GM13977 (cell line): ENCODE measurements at regions not wholly inside any gene's neighbourhood (a gene's known extent, or its start where the extent isn't known, plus 50 kb on each side); places are given as distances from the start of the nearest gene placed in this dataset.
"Not testable (repeated sequence)": the region's sequence is repeated elsewhere in the genome, so short reads cannot be mapped to it uniquely, and the experiment has no call there.

Source experiments
- DNase-seq: peaks from one replicate; pipeline ENCODE4 v3.0.0; 2012; ENCODE audit warnings: low spot score
- in situ Hi-C: fragments of 300-500 bp; cut with MboI; formaldehyde crosslinking; loops from one replicate; pipeline ENCODE4 v1.12.0; 2022; ENCODE audit warnings: low sequenced_read_pairs, low pct_unique_long_range_greater_than_20kb, mixed read lengths, inconsistent platforms; ENCODE audit not compliant: unreplicated experiment
- TF ChIP-seq, protein P1 (sequence below): IDR thresholded peaks from 2 replicates; pipeline ENCODE4 v1.5.1; 2012; ENCODE audit warnings: mild to moderate bottlenecking, control low read depth; ENCODE audit not compliant: insufficient read depth; ENCODE audit errors: extremely low read depth, missing control alignments

DNA sequence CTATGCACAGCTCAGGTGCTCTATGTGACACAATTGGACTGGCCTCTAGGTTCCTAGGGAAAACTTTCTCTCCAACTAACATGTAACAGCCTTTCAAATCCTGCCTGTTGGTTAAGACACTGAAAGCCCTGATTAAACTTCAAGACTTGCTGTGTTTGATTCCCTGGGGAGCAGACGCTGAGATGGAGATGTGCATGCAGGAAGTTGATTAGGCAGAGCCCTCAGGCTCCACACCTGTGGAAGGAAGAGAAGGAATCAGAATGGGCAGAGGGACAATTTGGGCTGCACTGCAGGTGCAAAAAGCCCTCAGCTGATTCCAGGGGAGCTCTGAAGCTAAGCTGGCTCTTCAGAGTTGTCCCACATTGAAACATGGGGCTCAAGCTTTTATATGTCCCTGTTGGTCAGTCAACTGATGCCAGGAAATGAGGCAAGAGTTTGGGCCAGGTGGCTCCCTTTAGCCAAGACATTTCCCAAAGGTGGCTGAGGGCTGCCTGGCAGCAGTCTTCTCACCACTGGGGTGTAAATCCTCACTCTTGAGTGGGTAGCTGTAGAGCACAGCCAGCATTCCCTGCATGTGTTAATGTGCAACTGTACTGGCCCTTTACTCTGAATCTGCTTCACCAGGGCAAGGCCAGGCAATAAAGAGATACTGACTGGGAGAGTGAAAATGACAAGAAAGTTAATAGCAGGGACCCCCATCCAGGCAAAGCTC lies 199.5 kb upstream of the DDX18 start:
- TF ChIP-seq, protein P1, sequence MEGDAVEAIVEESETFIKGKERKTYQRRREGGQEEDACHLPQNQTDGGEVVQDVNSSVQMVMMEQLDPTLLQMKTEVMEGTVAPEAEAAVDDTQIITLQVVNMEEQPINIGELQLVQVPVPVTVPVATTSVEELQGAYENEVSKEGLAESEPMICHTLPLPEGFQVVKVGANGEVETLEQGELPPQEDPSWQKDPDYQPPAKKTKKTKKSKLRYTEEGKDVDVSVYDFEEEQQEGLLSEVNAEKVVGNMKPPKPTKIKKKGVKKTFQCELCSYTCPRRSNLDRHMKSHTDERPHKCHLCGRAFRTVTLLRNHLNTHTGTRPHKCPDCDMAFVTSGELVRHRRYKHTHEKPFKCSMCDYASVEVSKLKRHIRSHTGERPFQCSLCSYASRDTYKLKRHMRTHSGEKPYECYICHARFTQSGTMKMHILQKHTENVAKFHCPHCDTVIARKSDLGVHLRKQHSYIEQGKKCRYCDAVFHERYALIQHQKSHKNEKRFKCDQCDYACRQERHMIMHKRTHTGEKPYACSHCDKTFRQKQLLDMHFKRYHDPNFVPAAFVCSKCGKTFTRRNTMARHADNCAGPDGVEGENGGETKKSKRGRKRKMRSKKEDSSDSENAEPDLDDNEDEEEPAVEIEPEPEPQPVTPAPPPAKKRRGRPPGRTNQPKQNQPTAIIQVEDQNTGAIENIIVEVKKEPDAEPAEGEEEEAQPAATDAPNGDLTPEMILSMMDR, result no peak
- DNase-seq, result no peak
- in situ Hi-C loops, result no loop called here

DNA sequence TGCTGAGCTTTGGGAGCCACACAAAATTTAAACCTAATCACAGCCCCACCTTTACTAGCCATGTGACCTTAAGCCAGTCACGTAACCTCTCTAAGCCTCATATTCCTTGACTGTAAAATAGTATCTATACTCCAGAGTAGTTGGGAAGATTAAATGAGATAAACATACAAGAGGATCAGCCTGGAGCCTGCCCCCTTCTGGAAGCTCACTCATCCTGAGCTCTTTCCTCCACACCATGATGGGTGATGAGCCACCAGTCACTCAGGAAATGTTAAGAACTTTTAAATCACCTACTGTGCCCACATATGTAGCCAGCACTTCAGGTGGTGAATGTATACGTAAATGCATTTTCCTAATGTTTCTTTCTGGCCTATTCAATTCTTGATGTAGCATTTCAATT lies 195.9 kb upstream of the DDX18 start:
- DNase-seq, result no peak
- in situ Hi-C loops, result no loop called here
- TF ChIP-seq, protein P1, result no peak

DNA sequence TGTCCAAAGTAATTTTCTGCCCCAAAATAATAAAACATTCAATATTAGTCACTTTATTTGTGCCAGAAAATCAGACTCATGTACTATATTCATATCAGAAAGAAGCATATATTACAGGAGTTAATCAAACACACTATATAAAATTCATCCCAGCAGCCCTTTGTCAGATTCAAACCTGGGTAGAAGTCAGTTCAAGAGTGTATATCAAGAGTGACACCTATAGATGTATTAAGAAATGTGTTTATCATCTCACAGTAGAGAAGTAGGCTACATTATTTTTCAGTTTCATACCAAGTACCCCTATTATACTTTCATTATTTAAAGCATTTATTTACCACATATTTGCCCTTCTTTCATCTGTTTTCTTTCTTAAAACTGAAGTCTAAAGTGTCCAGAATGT lies 193.2 kb upstream of the DDX18 start:
- no peak for DNase-seq
- TF ChIP-seq, protein P1, result no peak

DNA sequence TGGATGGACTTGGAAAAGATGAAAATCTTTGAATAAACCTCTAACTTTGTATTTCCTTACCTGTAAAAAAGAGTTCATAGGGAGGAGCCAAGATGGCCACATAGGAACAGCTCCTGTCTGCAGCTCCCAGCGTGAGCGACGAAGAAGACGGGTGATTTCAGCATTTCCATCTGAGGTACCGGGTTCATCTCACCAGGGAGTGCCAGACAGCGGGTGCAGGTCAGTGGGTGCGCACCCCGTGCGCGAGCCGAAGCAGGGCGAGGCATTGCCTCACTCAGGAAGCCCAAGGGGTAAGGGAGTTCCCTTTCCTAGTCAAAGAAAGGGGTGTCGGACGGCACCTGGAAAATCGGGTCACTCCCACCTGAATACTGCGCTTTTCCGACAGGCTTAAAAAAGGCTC lies 191.3 kb upstream of the DDX18 start:
- in situ Hi-C loops, DNase-seq: not testable (repeated sequence)

More for the DNA sequence above, 193.2 kb upstream of the DDX18 start:
- in situ Hi-C loops, result no loop called here

DNA sequence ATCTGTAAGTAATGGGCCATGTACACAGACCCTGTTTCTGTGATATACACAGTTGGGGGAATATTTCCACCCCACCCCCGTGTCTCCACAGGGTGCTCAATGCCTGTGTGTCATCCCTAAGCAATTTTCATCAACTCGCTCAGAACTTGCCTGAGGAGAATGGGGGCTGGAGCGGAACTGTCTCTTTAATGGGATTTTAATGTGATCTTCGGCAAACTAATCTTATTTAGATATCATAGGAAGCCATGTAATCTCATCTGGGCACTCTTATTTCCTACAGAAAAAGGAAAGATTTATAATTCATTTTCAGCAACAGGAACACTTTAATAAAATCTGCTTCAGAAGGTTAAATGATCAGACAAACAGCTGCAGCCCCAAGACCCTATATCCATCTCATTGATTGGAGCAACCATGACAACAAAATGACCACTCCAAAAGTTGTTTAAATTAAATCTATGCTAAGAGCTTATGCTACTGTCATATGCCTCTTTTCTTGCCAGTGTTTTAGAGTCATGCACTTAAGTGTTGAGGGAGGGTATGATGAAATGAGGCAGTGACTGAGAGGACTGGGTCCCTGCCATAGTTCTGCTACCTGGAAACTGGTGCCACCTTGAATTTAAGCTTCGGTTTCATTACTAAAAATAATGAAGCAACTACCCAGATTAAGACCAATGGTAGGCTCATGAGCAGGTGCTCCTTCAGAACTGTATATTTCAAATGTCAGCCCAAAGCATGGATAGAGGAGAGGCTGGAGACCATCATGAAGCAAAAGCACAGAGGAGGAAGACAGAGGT lies 183.1 kb upstream of the DDX18 start:
- TF ChIP-seq, protein P1, result no peak
- DNase-seq, result no peak
- in situ Hi-C loops, result no loop called here

DNA sequence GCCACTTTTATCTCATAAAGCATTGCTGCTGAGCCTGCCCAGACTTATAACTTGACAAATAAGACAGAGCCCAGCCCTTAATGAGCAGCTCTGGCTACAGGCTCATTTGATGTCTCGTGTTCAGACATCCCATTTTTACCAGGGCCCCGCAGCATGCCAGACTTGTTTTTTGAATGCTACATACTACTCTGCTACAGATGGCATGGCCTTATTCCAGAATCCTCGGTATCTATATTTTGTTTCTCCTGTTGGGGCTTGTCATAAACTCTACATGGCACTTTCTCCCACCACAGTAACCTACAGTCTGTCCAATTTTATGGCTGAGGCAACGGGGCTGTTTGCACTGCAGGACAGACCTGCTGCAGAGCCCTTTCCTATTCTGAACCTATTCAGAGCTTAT lies 179.0 kb upstream of the DDX18 start:
- TF ChIP-seq, protein P1, result no peak
- in situ Hi-C loops, result no loop called here
- DNase-seq, result no peak

DNA sequence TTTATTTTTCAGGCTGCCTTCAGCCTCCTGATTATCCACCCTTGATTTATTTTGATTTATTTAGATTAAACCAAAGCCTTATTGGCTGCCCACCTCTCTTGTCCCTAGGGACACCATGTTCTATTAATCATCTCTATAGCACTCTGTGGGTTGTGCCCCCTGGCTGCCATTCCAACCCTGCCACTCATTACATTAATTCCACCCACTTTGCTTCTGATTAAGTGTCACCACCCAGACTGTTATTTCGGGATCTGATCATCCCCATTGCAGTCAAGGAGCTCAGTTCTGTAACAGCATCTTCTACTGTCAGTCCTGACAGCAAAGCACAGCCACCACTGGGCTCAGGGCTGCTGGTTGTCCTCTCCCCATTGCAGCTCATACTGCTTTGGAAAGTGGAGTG lies 175.1 kb upstream of the DDX18 start:
- TF ChIP-seq, protein P1, result no peak
- DNase-seq, result no peak
- in situ Hi-C loops, result no loop called here
